NCI-H1105 (cell line): ENCODE measurements at regions not wholly inside any gene's neighbourhood (a gene's known extent, or its start where the extent isn't known, plus 50 kb on each side); places are given as distances from the start of the nearest gene placed in this dataset.

Experiments
- DNase-seq: peaks from one replicate; lab custom pipeline; 2025; lab: John Stamatoyannopoulos, UW

DNA sequence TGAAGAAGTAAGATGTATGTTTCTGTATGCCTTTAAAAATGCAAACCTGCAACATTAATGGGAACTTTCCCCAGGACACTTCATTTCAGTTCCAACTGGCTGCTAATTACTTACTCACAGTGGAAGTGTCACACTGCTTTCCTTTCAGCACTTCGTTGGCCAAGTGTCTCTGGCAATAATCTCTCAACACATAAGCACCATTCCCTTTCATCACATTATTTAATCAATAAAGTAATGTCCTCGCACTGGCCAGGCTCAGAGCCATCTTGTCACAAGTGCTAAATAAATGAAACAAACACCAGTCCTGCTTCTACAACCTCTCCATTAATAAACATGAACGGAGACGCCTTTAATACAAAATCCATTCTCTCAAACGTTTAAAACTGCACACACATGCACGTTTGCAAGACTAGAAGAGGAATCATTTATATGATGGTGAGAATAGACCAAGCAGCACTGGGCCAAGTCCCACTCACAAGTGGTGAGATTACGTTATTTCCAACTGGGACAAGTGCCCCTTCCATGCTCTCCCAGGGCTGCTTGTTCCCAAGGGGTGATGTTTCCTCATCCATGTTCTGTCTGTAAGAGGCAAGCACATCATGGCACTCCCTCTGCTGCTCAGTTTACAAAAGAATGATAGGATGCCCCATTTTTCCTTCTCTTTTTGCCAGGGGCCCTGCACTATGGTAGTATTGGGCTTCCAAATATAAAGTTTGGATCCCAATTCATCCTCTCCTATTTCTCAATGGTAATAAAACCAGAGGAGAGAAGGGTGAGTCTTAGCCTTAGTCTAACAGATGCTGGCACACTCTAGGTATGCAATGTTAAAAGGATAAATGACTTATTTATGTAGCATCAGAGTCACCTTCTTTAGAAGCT is 56.8 kb upstream of the ETAA1 start:
- no peak for DNase-seq

- DNase-seq: no peak
Measured at GRCh38 chr2:67341012-67341318, 56.2 kb upstream of the ETAA1 start.

DNA sequence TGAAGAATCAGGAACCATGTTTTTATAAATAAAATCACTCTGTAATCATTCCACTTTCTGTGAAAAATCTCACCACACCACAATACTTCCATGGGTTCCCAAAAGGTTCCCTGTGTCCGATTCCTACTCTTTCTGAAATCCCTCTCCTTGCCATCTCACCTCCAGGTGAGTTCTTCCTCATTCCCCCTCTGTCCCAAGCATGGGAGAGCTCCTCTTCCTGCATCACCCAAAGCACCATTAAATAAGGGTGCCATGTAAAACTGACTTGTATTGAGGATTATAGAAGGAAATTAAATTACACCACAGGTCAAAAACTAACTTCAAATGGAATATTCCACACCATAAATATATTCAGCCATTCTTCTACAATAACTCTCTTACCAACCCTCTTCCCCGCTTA is 55.8 kb upstream of the ETAA1 start:
- no peak for DNase-seq

- no peak for DNase-seq
Measured at GRCh38 chr2:67342394-67342793, 54.7 kb upstream of the ETAA1 start.

GRCh38 chr2:67346718-67347407 is 50.3 kb upstream of the ETAA1 start:
- DNase-seq: no peak
